GM23248 (cell line): ENCODE measurements at regions not wholly inside any gene's neighbourhood (a gene's known extent, or its start where the extent isn't known, plus 50 kb on each side); places are given as distances from the start of the nearest gene placed in this dataset.

ENCODE experiments used
- DNase-seq: peaks from one replicate; pipeline ENCODE4 v3.0.0-alpha.2; 2015
- H2AFZ ChIP-seq: fragments of 200-600 bp; sonication (generic); 2 replicates; pipeline ENCODE4 v1.6.1; 2016; ENCODE audit warnings: antibody characterized with exemption
- H3F3A ChIP-seq: fragments of 200-600 bp; sonication (generic); 2 replicates; pipeline ENCODE4 v1.6.1; 2016; ENCODE audit warnings: mild to moderate bottlenecking, antibody characterized with exemption, mixed run types; ENCODE audit not compliant: insufficient read depth
- H3K27ac ChIP-seq: fragments of 200-600 bp; sonication (generic); 2 replicates; pipeline ENCODE4 v1.5.1; 2016; ENCODE audit warnings: mild to moderate bottlenecking
- H3K27me3 ChIP-seq: fragments of 200-600 bp; sonication (generic); replicated peaks from 2 replicates; pipeline ENCODE4 v1.6.1; 2016; ENCODE audit warnings: mild to moderate bottlenecking; ENCODE audit not compliant: insufficient read depth
- H3K36me3 ChIP-seq: fragments of 200-600 bp; sonication (generic); 2 replicates; pipeline ENCODE4 v1.6.1; 2016; ENCODE audit warnings: low read depth, mild to moderate bottlenecking
- H3K4me1 ChIP-seq: fragments of 200-600 bp; sonication (generic); 2 replicates; pipeline ENCODE4 v1.6.1; 2016; ENCODE audit warnings: mild to moderate bottlenecking; ENCODE audit not compliant: insufficient read depth
- H3K4me2 ChIP-seq: fragments of 200-600 bp; sonication (generic); one replicate; pipeline ENCODE4 v1.6.1; 2016; ENCODE audit warnings: mild to moderate bottlenecking; ENCODE audit not compliant: unreplicated experiment
- H3K4me3 ChIP-seq: fragments of 200-600 bp; sonication (generic); 2 replicates; pipeline ENCODE4 v1.5.1; 2016; ENCODE audit warnings: mild to moderate bottlenecking
- H3K79me2 ChIP-seq: fragments of 200-600 bp; sonication (generic); 2 replicates; pipeline ENCODE4 v1.6.1; 2016; ENCODE audit warnings: mild to moderate bottlenecking; ENCODE audit not compliant: insufficient read depth
- H3K9ac ChIP-seq: fragments of 200-600 bp; sonication (generic); 2 replicates; pipeline ENCODE4 v1.6.1; 2016; ENCODE audit warnings: mild to moderate bottlenecking
- H3K9me2 ChIP-seq: fragments of 200-600 bp; sonication (generic); 2 replicates; pipeline ENCODE4 v1.6.1; 2016; ENCODE audit warnings: mixed run types, mild to moderate bottlenecking, moderate library complexity; ENCODE audit not compliant: insufficient read depth
- H3K9me3 ChIP-seq: fragments of 200-600 bp; sonication (generic); one replicate; pipeline ENCODE4 v1.6.1; 2017; ENCODE audit warnings: low read depth
- H4K20me1 ChIP-seq: fragments of 200-600 bp; sonication (generic); 2 replicates; pipeline ENCODE4 v1.6.0; 2016; ENCODE audit not compliant: insufficient read depth
- EZH2 ChIP-seq: fragments of 200-600 bp; sonication (generic); IDR thresholded peaks from 2 replicates; pipeline ENCODE4 v1.6.1; 2018; ENCODE audit warnings: antibody characterized with exemption, mild to moderate bottlenecking; ENCODE audit not compliant: insufficient read depth, poor library complexity, severe bottlenecking
- EZH2phosphoT487 ChIP-seq: fragments of 200-600 bp; sonication (generic); IDR thresholded peaks from 2 replicates; pipeline ENCODE4 v1.6.1; 2018; ENCODE audit warnings: antibody characterized with exemption, moderate library complexity, mild to moderate bottlenecking, low read depth; ENCODE audit not compliant: insufficient read depth
- WGBS, 2 experiments: methylation state at CpG; one replicate each; pipeline ENCODE4 v1.1.6; 2015 to 2017; ENCODE audit warnings: low lambda C conversion rate in 2 of 2, low coverage in 1 of 2; ENCODE audit errors: missing lambda C conversion rate in 2 of 2; 5-methylcytosine and 5-hydroxymethylcytosine counted together
- in situ Hi-C: fragments of 300-500 bp; cut with MboI; formaldehyde crosslinking; loops from 2 replicates; pipeline ENCODE4 v1.15.0; 2020

DNA sequence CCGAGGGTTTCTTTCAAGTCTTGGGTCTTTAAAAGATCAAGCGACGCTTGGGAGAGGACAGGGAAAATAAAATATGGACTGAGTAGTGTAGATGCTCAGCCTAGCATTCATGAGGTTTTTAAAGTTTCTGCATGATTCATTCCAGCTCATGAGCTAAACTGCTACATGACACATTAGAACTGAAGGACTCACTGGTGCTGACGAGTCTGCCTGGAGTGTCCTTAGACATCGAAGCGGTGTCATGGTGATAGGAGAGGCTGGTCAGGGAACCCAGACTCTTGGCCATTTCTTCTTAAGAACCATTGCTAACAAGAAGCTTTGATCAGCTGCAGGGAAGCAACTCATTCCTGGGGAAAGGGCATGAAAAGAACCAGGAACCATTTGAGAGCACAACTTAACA, 158.6 kb downstream of the TRIML1 start:
- no peaks in the 10 kb centered on the region for H3K9me3 ChIP-seq
- H3K4me1 ChIP-seq: no peaks in the 10 kb centered on the region
- no peaks in the 10 kb centered on the region for H3K27me3 ChIP-seq
- no peaks in the 10 kb centered on the region for H3K36me3 ChIP-seq
- no peak overlapping the region for H3K27ac ChIP-seq
- no peak for TF ChIP-seq EZH2phosphoT487
- no peak for TF ChIP-seq EZH2
- no peak overlapping the region for H3K4me2 ChIP-seq
- no peaks in the 10 kb centered on the region for H3F3A ChIP-seq
- H3K9me2 ChIP-seq: no peaks in the 10 kb centered on the region
- no peak overlapping the region for H2AFZ ChIP-seq
- no peak overlapping the region for H3K9ac ChIP-seq
- peak; percentile 27 for DNase-seq
- no peak overlapping the region for H3K4me3 ChIP-seq
- in situ Hi-C loops: no loop called here
- no peaks in the 10 kb centered on the region for H3K79me2 ChIP-seq
- 19 to 27% methylated on average over 6 of the region's 6 CpGs for WGBS, 2 experiments
- no peaks in the 10 kb centered on the region for H4K20me1 ChIP-seq

DNA sequence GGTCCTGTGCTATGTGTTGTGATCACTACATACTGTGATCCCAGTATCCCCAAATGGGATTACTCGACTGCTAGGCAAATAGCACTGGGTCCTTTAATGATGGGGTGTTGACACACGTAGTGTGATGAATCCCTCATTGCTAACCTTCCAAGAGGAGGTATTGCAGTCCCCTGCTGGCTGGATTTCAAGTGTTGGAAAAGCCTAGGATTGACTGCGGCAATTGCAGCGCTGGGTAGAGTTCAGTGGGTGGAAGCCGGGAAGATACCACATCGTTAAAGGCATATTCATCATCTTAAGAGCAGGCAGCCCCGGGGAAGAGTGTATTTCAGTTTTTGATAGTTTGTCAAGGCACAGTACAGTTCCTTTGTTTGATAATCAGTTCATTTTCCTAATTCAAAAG, 159.9 kb downstream of the TRIML1 start:
- H3K27me3 ChIP-seq: no peaks in the 10 kb centered on the region
- H2AFZ ChIP-seq: no peak overlapping the region
- H3F3A ChIP-seq: no peaks in the 10 kb centered on the region
- no peaks in the 10 kb centered on the region for H4K20me1 ChIP-seq
- TF ChIP-seq EZH2phosphoT487 (no peak), EZH2 (no peak)
- H3K27ac ChIP-seq: no peak overlapping the region
- H3K9ac ChIP-seq: no peak overlapping the region
- H3K9me2 ChIP-seq: no peaks in the 10 kb centered on the region
- H3K4me3 ChIP-seq: no peak overlapping the region
- H3K4me1 ChIP-seq: no peaks in the 10 kb centered on the region
- DNase-seq: no peak
- WGBS, 2 experiments: 28 to 31% methylated on average over 7 of the region's 7 CpGs
- H3K36me3 ChIP-seq: no peaks in the 10 kb centered on the region
- no peaks in the 10 kb centered on the region for H3K79me2 ChIP-seq
- in situ Hi-C loops: no loop called here
- no peaks in the 10 kb centered on the region for H3K9me3 ChIP-seq
- no peak overlapping the region for H3K4me2 ChIP-seq

DNA sequence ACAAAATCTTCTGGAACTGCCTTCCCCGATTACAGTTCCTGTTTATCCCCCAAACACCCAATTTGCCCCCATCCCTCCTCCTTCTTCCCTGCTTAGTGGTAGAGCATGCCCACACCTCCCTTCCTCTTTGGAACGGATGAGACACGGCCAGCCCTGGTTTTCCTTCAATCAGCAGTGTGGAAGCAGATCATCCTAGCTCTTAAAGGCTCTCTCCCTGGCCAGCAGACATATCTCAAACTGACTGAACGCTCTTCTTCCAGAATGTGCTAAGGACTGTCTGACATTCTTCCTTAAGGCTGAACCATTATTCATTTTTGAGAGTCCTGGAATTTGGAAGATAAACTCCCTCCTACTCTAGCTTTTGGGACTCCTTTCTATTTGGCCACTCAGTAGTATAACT, 161.1 kb downstream of the TRIML1 start:
- H3K27ac ChIP-seq: no peak overlapping the region
- TF ChIP-seq EZH2 (no peak), EZH2phosphoT487 (no peak)
- no peaks in the 10 kb centered on the region for H3K79me2 ChIP-seq
- H3K9me3 ChIP-seq: no peaks in the 10 kb centered on the region
- in situ Hi-C loops: no loop called here
- H3K9me2 ChIP-seq: no peaks in the 10 kb centered on the region
- H3K4me3 ChIP-seq: no peak overlapping the region
- H3K4me2 ChIP-seq: no peak overlapping the region
- H3K9ac ChIP-seq: no peak overlapping the region
- H3K36me3 ChIP-seq: no peaks in the 10 kb centered on the region
- H3K27me3 ChIP-seq: no peaks in the 10 kb centered on the region
- no peaks in the 10 kb centered on the region for H3K4me1 ChIP-seq
- 6 to 15% methylated on average over 4 of the region's 4 CpGs for WGBS, 2 experiments
- no peak for DNase-seq
- no peaks in the 10 kb centered on the region for H3F3A ChIP-seq
- H2AFZ ChIP-seq: no peak overlapping the region
- no peaks in the 10 kb centered on the region for H4K20me1 ChIP-seq

DNA sequence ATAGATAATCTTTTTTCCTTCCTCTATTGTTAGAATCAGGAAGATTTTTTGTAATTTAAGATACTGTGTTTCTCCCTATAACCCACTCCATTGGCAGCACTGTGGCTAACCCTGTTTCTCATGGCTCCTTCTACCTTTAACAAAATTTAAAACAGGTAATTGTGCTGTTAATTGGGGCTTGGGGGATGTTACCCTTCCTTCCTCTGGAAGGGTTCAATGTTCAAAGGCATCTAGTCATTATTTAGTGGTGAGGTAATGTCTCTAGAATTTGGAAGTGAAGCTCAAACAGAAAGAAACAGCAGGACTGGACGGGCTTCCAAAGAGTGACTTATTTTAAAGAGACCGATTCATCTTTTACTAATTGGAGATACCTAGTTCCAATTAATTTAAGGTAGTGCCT, 166.4 kb downstream of the TRIML1 start:
- 14 to 22% methylated on average over 2 of the region's 2 CpGs for WGBS, 2 experiments
- no peak overlapping the region for H3K4me2 ChIP-seq
- H3K4me3 ChIP-seq: no peak overlapping the region
- TF ChIP-seq EZH2phosphoT487 (no peak), EZH2 (no peak)
- H3K36me3 ChIP-seq: no peaks in the 10 kb centered on the region
- H4K20me1 ChIP-seq: no peaks in the 10 kb centered on the region
- in situ Hi-C loops: no loop called here
- no peak overlapping the region for H2AFZ ChIP-seq
- H3K9ac ChIP-seq: no peak overlapping the region
- no peaks in the 10 kb centered on the region for H3K9me3 ChIP-seq
- H3K79me2 ChIP-seq: no peaks in the 10 kb centered on the region
- no peaks in the 10 kb centered on the region for H3K9me2 ChIP-seq
- H3K27ac ChIP-seq: no peak overlapping the region
- no peaks in the 10 kb centered on the region for H3F3A ChIP-seq
- H3K4me1 ChIP-seq: no peaks in the 10 kb centered on the region
- no peak for DNase-seq
- H3K27me3 ChIP-seq: no peaks in the 10 kb centered on the region

DNA sequence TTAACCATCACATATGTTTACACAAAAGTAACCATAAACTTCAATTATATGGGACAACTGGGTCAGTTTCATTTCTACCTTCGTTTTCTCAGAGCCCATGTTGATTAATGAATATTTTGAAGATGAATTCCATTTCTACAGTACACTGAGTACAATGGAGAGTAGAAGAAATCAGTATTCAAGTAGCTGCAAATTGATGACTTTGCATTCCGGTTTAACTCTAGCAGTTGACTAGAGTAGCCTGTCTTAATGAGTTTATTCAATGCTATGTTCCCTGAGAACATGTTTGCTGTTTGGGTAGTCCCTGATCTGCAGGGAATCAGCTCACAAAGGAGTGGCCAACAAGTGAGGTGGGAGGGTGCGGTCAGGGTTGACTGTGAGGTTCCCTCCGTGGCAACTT, 168.3 kb downstream of the TRIML1 start:
- Histone ChIP-seq H3K4me2 (no peak overlapping the region), H3K9me2 (no peaks in the 10 kb centered on the region), H2AFZ (no peak overlapping the region), H3K27ac (no peak overlapping the region), H3K79me2 (no peaks in the 10 kb centered on the region), H3K9me3 (no peaks in the 10 kb centered on the region), H3K27me3 (no peaks in the 10 kb centered on the region), H4K20me1 (no peaks in the 10 kb centered on the region), H3K4me3 (no peak overlapping the region), H3K9ac (no peak overlapping the region), H3K36me3 (no peaks in the 10 kb centered on the region), H3F3A (no peaks in the 10 kb centered on the region), H3K4me1 (no peaks in the 10 kb centered on the region)
- DNase-seq: no peak
- 29% methylated on average over 4 of the region's 4 CpGs for WGBS, 2 experiments
- no peak for TF ChIP-seq EZH2
- no peak for TF ChIP-seq EZH2phosphoT487
- in situ Hi-C loops: no loop called here
